OCI-M2 (cell line): ENCODE measurements at regions not wholly inside any gene's neighbourhood (a gene's known extent, or its start where the extent isn't known, plus 50 kb on each side); places are given as distances from the start of the nearest gene placed in this dataset.

Experiments used
- DNase-seq: peaks from one replicate; lab custom pipeline; 2025; ENCODE audit not compliant: unreplicated experiment; lab: John Stamatoyannopoulos, UW

DNA sequence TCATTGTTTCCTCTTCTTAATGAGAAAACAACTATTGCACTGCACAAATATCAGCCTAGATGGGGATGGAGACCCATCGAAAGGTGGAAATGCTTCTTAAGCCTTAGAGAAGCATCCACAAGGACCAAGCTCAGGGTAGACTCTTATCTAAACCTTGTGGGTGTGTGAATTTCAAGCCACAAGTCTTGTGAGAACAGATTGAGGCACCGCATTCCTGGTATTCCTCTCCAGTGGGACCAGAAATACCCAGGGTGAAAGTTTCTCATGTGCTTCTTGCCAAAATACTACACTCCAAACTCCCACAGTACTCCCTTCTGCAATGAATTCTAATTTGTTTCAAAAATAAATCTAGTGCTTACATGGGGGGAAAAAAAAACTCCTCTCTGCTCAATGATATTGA is 375.6 kb downstream of the PDGFC start:
- no peak for DNase-seq

DNA sequence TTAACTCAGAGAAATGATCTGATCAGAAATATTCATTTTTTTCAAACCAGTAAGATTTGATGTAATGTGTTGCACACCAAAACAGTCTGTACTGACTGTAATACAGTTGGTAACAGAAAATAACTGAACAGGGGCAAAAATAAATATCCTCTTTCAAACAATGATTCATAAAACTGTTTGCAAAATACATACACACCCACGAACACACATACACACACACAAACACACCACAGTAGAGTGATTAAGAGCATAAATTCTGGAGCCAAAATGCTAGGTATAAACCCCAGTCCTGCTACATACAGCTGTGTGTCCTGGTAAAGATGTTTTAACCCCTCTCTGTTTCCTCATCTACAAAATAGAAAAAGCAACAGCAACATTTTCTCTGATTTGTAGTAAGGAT is 376.6 kb downstream of the PDGFC start:
- no peak for DNase-seq

DNA sequence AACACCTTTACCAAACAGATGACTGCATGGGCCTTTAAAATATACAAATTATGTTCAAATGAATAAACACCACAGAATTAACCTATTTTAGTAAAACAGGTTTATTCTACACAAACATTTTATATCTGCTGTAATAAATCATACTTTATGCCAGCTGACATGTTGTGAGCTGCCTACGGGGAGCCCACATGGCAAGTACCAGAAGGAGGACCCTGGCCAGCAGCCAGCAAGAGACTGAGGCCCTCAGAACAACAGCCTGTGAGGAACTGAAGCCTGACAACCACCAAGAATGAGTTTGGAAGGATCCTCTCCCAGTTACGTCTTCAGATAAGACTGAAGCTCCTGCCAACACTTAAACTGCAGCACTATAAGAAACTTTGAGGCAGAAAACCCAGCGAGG is 377.0 kb downstream of the PDGFC start:
- DNase-seq, result no peak

DNA sequence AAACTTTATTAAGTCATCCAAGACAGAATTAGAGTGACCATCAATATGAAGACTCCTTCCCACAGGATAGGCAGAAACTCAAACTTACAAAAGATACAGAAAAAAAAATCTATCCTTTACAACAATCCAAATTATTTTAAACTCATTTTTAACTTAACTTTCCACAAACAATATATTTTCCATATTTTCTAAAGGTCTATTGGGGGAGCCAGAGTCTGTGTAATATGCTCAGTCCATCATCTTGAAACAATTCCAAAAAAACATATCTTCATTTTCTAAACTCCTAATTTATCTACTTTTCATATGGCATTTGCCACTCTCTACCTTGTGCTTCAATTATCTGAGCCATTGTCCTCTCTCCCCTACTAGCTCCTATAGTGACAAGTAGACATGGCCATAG is 378.1 kb downstream of the PDGFC start:
- no peak for DNase-seq

DNA sequence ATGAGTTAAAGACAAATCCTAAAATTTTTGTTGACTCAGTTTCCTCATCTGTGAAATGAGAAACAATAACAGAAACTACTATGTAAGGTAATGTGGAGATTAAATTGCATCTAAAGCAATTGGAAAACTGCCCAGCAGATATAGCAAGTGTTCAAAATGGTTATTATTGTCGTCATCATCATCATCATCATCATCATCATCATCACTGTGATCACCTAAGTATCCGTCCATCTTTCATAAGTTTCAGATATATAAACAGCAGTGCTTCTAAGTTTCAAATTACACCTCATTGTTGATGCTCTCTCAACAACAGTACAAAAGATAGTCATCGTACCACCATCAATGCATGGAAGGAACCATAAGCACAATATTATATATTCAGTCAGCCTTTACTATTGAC is 379.9 kb downstream of the PDGFC start:
- no peak for DNase-seq

DNA sequence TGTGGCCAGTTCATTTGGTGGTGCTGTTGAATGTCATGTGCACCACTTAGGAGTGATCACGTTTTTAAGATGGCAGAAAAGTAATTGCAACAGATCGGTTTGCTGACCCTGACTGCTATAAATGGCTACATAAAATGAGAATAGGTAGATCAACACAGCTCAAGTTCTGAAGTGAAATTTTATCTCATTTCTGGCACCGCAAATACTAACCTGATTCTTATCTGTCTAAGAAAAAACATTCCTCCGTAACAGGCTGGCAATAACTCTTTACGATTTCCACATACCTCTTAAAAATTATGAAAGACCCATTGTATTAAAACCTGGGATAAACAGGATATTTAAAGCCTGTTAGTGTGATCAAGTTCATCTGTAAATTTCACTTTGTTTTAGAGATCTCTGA is 387.5 kb downstream of the PDGFC start:
- no peak for DNase-seq

DNA sequence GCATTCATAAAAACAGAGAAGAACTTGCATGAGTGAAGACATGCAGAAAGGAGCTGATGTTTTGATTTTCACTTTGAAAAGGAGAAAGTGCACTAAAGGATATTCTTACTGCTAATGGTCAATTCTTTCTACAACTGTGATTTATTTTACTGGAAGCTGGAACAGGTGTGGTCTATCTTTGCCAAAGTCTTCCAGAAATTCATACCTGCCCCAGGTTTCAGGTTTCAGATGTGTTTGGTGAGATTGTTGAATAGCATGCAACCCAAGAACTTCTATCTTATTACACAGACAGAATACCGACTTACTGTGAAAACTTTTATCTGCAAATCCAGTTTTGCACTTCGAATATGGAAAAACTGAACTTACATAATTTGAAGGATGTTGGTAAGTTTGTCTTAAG is 388.3 kb downstream of the PDGFC start:
- no peak for DNase-seq

DNA sequence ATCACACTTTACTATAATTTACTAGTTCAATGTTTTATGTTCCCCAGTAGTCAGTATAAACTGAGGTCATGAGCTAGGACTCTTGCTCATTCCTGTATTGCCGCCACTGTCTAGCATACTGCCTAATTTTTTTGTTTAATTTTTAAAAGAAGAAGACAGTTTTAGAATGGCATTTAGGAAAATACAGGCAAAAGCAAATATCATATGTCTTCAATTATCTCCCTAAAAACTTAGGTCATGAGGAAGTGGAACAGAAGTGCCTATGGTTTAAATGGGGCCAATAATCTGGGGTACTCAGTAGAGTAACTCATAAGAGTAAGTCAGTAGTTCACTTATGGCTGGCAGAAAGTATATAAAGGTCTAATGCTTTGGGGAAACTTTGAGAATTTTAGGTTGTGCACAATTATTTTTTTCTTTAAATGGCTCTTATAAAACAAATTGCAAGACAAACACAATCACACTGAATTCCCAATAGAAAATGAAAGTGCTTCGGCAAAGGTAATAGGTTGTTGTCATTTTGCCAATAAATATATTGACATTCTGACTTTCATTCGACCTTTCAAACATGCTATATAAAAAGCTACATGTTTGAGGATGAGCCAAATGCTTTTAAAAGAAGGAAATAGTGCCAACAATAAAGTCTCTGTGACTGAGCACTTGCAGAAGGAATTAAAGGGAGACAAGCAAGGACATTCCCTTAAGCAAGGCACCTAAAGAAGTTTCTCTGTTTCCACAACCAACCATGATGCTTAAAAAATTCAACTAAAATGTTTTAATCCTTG is 390.1 kb downstream of the PDGFC start:
- DNase-seq, result no peak

DNA sequence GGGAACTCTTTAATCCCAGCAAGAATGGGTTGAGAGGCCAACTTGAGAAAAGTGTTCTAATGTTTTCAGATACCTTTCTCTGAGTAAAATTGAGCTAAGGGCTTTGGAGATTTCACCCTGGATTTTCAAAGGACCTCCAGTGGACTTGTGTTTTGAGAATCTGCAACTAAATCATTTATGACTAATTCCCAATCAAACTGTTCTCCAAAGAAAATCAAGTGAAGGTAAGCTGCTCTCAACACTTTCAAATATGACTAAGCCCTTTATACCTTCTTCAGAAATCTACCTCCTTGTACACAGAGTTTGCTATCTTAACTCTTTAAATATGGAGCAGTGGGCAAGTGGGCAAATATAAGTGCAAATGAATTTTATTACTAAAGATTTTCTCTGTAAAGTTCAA is 392.9 kb downstream of the PDGFC start:
- DNase-seq, result no peak

DNA sequence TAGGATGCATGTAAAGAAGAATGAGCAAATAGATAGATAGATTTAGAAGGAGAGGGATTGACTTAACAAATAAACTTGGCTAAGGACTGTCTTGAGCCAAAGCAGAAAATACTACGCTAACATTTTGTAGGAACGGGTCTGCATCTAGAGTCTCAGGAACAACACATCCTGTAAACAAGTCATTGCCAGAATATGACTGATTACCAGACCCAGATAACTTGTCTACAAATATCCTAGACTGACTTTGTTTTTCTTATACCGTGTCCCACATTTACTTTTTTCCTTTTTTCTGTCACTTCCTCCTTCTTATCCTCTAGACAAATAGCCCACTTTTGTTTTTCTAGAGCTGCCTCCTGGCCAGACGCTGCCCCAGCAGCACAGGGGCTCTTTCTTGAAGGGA is 393.6 kb downstream of the PDGFC start:
- DNase-seq, result no peak

DNA sequence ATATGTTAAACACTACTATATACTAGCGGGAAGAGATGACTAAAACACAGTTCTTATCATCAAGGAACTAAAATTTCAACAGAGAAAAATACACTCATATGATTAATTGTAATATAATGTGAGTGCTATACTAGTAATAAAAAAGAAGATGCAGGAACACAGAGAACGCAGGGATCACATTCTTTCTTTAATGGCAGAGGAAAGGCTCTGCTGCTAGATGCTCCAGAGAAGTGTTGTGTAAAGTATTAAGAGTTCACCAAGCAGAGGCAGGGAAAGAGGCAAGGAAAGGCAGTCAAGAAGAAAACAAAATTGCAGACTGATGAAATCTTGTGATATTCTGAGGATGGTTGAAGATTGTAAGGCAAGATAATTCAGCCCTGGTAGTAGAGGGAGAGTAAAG is 394.7 kb downstream of the PDGFC start:
- DNase-seq, result no peak

DNA sequence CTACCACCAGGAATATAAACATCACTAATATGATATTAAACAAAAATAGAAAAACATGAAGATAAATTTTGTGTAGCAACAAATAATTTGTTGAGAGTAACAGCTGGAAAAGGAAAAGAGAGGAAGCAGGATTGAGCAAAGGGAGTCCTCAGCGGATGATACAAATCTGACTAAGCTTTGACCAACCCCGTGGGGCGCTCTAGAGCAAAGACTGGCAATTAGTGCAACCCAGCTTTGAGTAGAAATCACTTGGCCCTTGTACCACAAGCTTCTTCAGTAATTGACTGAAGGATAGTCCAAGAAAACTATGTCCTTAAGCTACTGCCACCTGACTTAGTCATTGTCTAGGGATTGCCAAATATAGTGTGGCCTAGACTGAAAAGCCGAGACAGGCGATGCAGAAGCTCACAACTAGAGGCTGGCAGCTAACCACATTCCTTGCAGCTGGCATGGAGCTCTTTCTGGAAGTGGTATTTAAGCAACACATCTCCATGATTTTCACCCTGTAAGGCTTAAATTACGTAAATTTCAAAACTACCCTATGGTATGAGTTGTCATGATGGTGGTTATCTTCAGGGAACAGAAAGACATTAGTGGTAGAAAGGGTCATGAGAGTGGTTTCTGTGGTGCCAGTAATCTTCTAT is 396.0 kb downstream of the PDGFC start:
- DNase-seq, result no peak

DNA sequence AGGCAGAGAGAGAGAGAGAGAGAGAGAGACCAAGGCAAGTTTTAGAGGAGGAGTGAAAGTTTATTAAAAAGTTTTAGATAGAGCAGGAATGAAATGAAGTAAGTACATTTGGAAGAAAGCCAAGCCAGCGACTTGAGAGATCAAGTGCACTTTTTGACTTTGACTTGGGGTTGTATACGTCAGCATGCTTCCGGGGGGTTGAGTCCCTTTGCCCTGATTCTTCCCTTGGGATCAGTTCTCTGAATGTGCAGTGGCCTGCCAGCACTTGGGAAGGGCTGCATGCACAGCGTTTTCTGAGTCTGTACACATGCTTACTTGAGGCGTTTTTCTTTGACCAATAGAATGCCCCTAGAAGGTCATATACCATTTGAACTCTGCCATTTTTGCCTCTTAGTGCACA is 400.5 kb downstream of the PDGFC start:
- DNase-seq, result no peak

DNA sequence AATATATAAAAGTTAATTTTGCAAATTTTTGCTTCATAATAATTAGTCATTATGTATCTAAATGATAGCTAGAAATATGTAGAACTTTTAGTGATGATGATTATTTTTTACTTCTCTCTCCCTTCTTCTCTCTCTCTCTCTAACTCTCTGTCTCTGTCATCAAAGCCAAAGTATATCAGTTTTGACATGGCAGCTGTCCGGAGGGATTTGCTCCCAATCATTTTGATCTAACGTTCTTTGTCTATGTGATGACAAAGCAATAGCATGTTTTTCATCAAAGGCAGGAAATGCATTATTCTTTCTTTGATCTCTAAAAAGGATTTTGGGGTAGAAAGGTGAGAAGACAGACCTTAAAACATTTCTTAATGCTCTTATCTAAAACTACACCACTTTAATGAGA is 402.1 kb downstream of the PDGFC start:
- DNase-seq, result no peak

DNA sequence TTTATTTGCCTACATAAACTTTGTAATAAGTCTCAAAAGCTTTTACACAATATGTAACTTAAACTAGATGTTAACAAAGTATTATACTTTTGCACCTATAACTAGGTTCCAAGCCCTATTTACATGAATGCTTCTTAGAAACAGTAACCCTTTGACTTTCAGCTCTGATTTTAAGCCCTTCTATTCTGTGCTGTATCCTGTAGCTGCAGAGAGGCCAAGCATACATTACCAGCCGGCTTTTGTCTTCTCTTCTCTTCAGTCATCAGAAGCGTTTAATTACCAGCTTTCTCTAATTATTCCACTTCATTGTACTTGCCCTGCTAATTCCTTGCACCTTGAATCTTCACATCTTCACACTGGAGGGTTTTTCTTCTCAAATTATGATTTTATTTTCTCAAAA is 403.1 kb downstream of the PDGFC start:
- no peak for DNase-seq

DNA sequence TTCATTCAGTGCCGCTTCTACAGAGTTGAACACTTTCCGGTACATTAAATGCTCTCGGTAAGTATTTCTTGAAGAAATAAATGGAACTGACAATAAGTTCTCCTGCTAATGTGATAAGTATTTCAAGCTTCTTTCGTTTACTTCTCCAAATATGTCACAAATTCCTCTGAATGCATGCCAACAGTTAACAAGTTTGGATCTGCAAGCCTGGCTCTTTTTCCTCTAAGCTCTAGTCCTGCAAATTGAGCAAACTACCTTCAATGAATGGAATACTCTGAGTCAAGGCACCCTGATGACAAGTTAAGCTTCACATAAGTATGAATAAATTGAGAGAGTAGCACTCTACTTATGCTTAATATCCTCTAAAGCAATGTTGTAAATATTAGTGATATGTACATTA is 403.6 kb downstream of the PDGFC start:
- DNase-seq, result no peak

DNA sequence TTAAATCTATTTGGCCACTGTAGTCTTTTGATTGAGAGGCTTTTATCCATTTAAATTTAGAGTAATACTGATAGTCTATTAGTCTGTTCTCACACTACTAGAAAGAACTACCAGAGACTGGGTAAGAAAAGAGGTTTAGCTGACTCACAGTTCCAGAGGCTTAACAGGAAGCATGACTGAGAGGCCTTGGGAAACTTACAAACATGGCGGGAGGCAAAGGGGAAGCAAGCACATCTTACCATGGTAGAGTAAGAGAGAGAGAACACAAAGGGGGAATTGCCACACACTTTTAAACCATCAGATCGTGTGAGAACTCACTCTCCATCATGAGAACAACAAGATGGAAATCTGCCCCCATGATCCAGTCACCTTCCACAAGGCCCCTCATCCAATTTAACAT is 410.9 kb downstream of the PDGFC start:
- DNase-seq, result no peak

DNA sequence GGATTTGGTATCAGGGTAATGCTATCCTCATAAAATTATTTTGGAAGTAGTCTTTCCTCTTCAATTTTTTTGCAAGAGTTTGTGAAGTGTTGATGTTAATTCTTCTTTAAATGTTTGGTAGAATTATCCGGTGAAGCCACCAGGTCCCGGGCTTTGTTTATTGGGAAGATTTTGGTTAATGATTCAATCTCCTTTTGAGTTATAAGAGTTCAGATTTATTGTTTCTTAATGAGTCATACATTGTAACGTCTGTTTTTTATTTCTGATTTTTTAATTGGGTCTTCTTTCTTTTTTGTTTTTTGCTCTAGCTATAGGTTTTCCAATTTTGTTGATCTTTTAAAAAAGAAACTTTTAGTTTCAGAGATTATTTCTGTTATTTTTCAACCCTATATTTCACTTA is 412.3 kb downstream of the PDGFC start:
- no peak for DNase-seq

DNA sequence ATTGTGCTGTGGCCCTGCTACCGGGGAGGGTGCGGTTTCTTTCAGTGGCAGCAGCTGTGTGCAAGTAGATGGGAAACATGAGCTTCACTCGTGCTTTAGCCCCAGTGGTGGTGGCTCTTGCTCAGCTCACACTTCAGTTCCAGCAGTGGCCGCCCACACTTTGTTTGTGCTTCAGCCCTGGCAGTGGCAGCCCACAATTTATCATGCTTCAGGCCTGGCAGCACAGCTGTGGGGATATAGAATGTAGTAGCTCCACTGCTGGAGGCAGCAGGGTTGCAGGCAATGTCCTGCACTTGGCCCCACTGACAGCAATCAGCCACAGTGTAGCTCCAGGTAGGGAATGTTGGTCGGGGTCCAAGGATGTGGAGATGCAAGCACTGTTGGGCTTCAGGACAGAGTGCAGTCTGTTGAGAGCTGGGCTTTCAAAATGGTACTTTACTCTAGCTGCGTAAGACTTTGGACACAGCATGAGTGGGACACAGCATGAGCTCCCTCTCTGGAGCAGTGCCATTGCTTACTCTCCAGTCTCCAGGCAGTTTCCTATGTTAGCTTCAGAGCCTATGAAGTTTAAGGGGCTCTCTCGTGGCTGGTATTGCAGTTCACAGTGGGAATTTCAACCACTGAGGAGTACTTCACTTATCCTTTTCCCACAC is 413.1 kb downstream of the PDGFC start:
- DNase-seq, result no peak

DNA sequence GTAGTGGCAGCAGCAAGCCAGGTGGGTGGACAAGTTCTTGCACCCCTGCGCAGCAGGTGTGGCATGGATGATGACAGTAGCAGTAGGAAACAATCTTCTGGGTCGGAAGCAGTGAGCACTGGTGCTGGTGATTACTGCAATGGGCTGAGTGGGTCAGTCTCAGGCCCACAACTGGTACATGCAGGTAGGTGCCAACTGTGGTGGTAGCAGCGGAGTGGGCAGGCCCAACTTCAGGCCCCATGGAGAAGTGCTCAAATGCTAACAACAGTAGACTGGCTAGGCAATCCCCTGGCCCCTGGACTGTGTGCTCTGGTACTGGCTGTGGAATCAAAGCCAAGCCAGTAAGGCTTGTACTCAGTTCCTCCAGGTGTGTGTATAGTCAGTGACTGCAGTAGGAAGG is 413.7 kb downstream of the PDGFC start:
- no peak for DNase-seq

DNA sequence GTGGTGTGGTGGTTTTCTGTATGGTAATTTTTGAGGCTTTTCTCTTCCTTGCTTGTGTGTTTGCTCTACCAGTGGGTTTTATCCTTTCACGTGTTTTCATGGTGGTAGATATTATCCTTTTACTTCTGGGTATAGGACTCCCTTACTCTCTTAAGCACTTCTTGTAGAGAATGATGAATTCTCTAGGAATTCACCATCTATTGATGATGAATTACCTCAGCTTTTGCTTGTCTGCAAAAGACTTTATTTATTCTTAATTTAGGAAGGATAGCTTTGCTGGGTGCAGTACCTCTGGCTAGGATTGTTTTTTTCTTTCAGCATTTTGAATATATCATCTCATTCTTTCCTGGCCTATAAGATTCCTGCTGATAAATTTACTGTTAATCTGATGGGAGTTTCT is 415.3 kb downstream of the PDGFC start:
- no peak for DNase-seq

DNA sequence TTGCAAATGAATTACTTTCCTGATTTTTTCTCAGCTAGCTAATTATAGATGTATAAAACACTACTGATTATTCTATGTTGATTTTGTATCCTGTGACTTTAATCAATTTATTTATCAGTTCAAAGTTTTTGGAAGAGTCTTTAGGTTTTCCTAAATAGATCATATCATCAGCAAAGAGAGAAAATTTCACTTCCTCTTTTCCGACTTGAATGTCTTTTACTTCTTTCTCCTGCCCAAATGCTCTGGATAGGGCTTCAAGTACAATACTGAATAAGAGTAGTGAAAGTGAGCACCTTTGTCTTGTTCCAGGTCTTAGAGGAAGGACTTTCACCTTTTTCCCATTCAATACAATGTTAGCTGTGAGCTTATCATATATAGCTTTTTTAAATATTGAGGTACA is 417.9 kb downstream of the PDGFC start:
- DNase-seq, result no peak

DNA sequence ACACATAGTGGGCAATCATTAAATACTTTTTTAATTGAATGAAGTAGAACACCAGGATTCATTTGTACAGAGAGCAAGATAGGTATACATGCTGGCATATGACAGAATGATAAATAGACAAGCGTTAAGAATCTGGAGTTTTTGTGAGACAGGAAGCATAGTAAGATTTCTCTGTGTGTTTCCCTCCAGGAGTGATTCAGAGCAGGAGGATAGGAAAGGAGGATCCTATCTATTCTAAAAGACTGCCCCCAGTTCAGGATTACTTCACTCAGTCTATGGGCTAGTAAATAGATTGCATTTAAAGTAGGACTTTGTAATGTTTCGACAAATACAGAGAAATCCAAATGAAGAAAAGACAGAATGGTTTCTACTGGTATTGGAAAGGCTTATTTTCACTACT is 423.7 kb downstream of the PDGFC start:
- no peak for DNase-seq
